Activated CD4-positive, alpha-beta T cell treated with anti-CD3 and anti-CD28 coated beads for 24 hours (primary cell): ENCODE measurements at regions not wholly inside any gene's neighbourhood (a gene's known extent, or its start where the extent isn't known, plus 50 kb on each side); places are given as distances from the start of the nearest gene placed in this dataset.

Source experiments
- DNase-seq, 2 donors: peaks; one replicate each; pipeline ENCODE4 v3.0.0-alpha.2; 2020; ENCODE audit warnings: low read depth in 2 of 2

GRCh38 chr5:68534956-68535520 is 319.5 kb downstream of the PIK3R1 start:
- no peak for DNase-seq

- no peak for DNase-seq
These were observed 323.4 kb downstream of the PIK3R1 start for GRCh38 chr5:68538814-68539420.

GRCh38 chr5:68540798-68541590 is 325.4 kb downstream of the PIK3R1 start:
- no peak for DNase-seq

GRCh38 chr5:68542207-68542606 is 326.7 kb downstream of the PIK3R1 start:
- DNase-seq: no peak

GRCh38 chr5:68543212-68543611 is 327.7 kb downstream of the PIK3R1 start:
- DNase-seq: no peak

GRCh38 chr5:68544091-68544647 is 328.6 kb downstream of the PIK3R1 start:
- no peak for DNase-seq

GRCh38 chr5:68544648-68545552 is 329.3 kb downstream of the PIK3R1 start:
- DNase-seq: no peak

GRCh38 chr5:68545636-68546295 is 330.2 kb downstream of the PIK3R1 start:
- DNase-seq: no peak

- no peak for DNase-seq
These were observed 331.5 kb downstream of the PIK3R1 start for GRCh38 chr5:68547056-68547455.

- DNase-seq: no peak
These were observed 332.1 kb downstream of the PIK3R1 start for GRCh38 chr5:68547622-68548021.

- no peak for DNase-seq
These were observed 333.6 kb downstream of the PIK3R1 start for GRCh38 chr5:68548959-68549676.

GRCh38 chr5:68550015-68550414 is 334.5 kb downstream of the PIK3R1 start:
- DNase-seq: no peak

GRCh38 chr5:68551436-68551835 is 335.9 kb downstream of the PIK3R1 start:
- no peak for DNase-seq

GRCh38 chr5:68554571-68555279 is 339.2 kb downstream of the PIK3R1 start:
- no peak for DNase-seq

GRCh38 chr5:68555907-68556681 is 340.5 kb downstream of the PIK3R1 start:
- DNase-seq: no peak

- no peak for DNase-seq
These were observed 341.8 kb downstream of the PIK3R1 start for GRCh38 chr5:68557162-68557936.

GRCh38 chr5:68562308-68562707 is 346.8 kb downstream of the PIK3R1 start:
- DNase-seq: no peak

- no peak for DNase-seq
These were observed 349.9 kb downstream of the PIK3R1 start for GRCh38 chr5:68565427-68565826.
